T-helper 1 cell (primary cell): ENCODE measurements at regions not wholly inside any gene's neighbourhood (a gene's known extent, or its start where the extent isn't known, plus 50 kb on each side); places are given as distances from the start of the nearest gene placed in this dataset.

ENCODE experiments used
- DNase-seq, 5 donors: peaks; one replicate each; pipeline ENCODE4 v3.0.0-alpha.2; 2012 to 2020

DNA sequence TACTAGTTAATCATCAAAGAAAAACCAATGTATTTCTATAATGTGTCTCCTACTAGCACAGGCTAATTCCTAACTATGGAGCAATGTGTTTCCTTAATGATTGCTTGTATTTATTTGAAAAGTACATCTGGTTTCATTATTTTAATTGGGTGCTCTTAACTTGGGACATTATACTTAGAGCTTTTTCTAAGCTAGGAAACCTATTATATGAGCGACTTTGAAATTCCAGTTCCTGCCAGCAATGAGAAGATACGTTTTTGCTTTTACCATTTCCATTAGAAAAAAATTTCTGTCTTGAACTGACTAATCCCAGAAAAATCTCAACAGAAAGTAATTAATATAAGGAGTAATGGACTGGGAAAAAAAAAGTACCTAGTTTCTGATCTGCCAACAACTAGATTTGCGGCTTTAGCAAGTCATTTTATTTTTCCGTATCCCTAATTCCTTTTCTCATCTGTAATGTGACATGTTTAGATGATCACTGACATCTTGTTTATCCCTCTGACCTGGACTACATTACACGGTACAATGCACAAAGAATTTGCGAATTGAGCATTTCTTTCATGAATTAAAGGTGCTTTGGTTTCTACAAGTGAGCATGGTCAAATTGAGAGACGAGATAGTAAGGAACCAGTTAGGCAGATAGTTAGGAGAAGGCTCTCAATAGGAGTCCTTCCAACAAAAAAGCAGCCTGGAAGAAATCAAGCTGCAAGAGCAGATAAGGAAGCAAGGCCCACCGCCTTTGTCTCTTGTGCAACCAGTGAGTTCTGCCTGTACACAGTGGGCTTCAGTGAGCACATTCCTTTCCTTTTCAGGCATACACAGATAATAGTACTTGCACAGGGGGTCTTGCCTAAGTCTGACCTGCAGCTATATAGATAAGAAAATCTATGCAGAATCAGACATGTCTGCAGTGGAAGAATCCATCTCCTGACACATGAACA, 1765.0 kb upstream of the FLRT2 start:
- no peak for DNase-seq

DNA sequence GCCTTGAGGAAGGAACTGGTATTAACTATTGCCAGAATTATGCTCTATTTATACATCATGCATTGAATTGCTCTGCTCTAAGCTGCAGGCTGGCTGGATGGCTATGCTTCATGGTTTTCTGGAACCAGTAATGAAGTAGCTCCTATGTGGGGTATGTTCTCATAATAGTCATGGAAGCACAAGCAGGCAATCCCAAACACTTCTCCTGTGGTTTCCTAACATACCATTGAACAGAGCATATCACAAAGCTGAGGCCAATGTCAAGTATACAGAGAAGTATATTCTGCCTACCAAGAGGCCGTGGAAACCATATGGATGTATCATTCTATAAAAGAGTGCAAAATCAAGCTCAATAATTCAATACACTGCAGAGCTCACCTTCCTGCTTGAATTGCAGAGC, 1752.4 kb upstream of the FLRT2 start:
- DNase-seq = no peak

DNA sequence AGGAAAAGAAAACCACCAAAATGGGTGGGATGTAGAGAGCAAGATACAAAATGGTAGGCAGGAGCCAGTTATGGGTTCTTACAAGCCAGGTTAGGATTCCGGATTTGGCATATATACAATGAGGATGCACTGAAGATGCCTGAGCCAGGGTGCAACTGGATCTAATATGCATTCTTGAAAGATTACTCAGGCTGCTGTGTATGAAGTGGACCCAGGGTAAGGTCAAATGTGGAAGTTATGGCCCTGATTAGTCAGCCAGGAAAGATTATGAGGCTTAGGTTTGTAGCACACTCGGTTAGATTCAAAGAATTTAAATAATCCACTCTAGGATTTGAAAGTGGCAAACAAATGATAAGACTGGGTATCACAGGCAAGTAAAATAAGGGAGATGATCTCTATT, 1750.7 kb upstream of the FLRT2 start:
- DNase-seq = no peak

DNA sequence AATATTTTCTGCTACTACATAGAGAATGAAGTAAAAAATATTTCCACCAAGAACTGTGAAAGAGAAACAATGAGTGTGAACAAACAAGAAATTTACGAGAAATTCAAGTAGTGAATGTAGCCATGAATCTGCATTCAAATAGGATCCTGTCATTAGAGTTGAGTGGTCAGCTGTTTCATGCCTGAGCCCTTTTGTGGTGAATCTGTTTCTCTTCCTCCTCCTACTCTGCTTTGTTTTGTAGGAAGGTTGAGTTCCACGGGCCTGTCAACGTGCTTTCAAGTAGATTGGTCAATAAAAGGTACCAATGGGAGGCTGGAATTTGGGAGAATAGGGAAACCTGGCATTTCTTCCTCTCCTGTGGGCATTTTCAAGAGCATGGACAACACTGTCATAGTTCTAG, 1749.6 kb upstream of the FLRT2 start:
- DNase-seq = no peak

DNA sequence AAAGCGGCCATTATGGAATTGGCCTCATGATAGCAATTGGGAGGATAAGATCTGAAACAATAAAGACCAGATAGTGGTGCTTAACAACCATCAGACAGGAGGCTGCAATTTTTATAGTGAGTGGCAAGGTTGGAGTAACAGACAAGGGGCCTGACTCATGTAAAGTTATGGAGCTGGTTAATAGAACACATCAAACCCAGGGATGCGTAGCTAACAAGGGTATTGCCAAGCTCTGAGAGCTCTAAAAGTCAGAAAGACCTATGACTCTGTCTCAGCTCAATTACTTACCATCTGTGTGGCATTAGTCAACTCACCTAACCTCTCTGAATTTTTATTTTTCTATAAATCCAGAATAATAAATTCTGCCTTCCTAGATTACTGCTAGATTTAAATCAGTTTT, 1731.5 kb upstream of the FLRT2 start:
- no peak for DNase-seq

DNA sequence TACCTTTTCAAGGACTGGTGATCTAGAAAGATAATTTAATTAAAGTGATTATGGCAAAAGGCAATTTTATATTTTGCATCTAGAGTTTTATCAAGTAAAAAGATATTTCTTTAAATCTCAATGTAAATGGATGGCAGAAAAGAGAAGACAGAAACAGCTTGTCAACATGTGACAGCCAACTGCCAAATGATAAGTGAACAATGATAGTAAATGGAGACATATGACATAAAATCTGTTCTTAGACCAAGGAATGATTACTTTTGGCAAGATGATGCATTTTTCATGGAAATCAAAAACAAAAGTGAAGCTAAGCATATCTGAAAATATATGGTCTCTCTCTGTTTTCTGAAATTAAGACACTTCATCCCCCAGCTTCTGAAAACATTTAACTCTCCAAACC, 1730.7 kb upstream of the FLRT2 start:
- DNase-seq = no peak

DNA sequence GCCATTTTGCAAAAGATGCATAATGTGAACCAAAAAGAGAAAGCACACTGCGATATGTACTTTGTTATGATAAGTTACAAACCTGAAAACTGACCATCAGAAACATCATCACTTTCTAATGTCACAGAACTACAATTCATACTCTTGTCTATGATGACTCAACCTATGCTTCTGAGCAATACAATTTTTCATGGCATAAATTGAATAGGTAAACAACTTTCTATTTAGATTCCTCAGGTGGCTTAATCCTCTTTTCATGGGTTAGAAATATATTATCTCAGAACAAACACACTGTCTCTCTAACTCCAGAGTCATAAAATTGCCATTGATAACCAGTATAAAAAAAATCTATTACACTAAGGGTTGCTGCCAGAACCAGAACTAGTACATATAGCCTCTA, 1715.0 kb upstream of the FLRT2 start:
- DNase-seq = no peak

DNA sequence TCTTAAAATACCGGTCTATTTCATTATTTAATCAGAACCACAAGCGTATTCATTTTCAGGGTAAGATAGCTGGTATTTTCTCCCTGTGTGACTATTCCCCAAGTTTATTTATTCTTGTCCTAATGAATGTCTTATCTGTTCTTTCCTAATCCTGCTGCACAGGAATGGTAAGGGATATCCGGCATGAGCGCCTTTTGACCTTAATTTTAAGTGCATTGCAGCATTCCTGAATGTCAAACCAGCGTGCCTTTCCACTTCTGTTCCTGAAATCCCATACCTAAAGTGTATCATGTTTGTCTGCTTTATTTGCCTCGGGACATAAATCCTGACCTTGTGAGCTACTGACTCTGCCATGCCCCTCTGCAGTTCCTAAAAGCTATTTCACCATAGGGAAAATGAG, 1713.2 kb upstream of the FLRT2 start:
- DNase-seq = no peak

DNA sequence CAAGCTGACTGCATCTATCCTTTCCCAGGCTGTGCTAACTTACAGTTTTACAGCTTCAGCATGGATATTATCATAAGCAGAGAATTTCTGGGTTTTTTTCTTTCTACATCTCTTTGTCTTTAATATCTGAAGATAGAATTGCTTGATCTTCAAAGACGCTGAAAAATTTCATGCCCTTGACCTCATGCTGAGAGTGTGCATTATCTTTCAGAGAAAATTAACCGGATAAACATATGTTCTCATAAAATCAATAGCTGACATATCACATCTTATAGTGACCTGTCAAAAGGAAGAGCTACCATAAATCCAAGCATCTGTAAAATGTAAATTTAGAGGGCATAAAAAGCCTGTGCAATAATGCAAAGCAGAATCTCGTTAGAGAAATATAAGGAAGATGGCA, 1704.1 kb upstream of the FLRT2 start:
- no peak for DNase-seq

DNA sequence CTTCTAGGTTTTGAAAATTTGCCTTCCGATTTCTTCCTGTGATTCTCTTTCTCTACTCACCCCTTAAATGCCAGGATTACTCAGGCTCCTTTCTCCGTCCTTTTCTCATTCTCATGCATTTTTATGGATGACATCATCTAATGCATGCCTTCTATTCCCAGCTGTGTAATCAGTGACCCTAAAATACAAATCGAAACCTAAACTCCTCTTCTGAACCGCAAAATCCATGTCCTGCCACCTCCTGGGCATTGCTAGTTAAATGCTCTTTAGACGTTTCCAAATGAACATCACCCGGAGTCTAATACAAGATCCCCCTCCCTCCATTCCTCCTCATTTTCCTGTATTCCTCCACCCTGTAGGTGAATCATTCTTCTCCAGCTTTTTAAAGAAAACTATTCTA, 1703.1 kb upstream of the FLRT2 start:
- DNase-seq = no peak

DNA sequence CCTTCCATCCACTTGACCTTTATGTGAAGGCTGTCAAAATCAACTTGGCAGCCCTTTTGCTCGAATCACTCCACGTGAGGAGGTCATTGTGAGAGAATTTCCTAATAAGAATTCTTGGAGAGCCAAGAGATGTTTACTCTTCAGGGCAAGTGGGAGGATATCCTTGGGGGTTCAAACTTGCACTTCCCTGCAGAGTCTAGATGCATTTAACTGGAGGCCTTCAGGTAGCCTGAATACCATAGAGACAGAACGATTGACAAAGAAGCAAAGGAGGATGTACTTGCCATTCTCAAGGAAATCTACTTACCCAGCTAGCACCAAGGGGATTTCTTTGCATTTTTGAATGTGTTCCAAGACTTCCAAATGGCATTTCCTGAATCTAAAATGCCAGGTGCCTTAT, 1702.6 kb upstream of the FLRT2 start:
- DNase-seq = no peak

DNA sequence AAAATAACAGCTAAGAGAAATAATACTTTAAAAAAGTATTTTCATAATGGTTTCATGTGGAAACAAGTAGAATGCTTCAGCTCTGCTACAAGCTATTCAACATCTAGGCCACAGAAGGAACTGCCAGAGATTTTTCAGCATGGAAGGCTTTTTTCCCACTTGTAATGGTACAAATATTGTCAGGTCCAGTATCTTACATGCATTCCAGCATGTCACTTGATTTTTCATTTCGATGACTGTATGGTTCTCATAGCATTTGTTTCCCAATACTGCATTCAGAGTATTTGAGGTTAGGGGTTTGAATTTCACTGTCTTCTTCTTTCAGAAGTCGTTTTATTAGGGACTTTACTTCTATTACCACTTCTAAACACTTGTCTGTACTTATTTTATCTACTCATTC, 1701.5 kb upstream of the FLRT2 start:
- no peak for DNase-seq

DNA sequence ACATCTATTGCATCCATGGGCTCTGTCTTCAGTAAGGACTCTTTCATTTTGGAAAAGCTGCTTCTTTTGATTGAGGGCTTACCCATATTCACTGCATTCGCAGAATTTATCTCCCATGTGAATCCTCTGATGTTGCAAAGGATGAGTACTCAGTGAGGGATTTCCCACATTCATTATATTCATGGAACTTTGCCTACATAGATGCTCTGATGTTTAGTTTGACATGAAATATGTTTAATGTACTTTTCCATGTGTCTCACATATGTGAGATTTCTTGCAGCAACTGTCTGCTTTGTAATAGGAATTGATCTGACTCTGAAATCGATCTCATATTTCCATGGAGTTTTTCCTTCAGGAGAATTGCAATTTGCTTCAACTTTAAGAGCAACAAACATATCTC, 1699.6 kb upstream of the FLRT2 start:
- no peak for DNase-seq

DNA sequence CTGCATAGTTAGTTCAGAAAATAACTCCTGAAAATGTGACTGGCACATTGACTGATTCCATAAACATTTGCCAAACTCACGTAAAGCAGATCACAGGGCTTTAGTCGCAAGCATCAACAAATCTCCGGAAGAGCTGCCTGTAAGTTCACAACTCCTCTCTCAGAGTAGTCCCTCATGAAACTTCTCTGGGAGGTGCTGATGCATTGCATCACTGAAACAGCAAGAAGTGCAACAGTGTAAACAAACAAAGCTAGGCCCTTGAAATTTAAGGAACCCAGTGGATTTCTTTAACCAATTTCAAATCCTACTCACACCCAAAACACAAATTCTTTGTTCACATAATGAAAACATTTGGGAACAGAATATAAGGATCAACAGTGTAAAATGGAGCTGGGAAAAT, 1691.7 kb upstream of the FLRT2 start:
- no peak for DNase-seq

DNA sequence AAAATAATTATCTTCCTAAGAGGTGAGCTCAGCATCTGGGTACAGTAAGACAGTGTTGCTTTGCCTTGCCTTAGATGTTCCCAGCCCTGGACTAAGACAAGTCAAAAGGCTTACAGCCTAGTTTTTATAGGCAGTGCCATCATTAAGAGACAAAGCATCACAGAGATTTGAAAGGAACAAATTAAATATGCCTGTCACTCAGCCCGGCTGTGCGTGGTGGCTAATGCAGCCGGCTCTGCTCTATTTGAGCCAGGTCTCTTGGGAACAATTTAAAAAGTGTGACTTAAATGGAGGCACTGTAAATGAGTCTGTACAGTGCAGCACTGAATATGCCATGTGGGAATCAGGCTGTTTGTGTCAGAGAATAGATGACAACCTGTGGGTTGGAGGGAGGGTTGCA, 1687.4 kb upstream of the FLRT2 start:
- no peak for DNase-seq

DNA sequence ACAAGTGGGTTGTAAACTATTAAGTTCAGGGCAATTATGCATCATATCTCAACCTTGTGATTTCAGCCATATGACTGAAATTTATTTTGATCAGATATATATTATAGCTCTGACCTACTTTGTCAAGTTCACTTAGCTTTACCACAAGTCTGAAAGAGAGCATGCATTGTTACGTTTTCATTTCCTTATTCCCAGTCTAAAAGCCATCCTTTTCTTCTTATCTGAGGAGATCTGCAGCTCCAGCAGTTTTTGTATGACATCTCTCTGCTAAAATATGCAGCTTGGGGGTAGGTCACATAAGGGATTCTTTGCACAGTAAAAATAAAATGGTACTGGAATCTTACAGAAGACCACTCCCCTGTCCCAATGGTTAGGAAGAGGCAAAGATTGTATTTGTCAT, 1682.8 kb upstream of the FLRT2 start:
- DNase-seq = no peak

DNA sequence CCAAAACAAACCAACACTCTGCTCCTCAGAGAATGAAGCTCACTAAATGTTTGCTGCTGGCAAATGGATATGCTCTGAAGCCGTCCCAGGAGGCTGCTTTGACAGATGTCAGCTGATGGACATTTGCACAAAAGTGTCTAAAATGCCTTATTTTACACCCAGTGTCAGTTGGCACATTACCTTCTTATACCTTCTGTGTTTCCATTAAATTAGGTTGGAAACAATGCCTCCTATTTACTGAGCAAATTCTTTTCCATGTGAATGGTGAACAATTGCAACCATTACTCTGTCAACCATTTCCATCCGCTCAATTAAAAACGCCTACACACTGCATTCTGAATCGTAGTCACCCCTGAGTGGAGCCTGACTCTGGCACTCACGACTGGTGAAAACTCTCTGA, 1679.9 kb upstream of the FLRT2 start:
- no peak for DNase-seq

DNA sequence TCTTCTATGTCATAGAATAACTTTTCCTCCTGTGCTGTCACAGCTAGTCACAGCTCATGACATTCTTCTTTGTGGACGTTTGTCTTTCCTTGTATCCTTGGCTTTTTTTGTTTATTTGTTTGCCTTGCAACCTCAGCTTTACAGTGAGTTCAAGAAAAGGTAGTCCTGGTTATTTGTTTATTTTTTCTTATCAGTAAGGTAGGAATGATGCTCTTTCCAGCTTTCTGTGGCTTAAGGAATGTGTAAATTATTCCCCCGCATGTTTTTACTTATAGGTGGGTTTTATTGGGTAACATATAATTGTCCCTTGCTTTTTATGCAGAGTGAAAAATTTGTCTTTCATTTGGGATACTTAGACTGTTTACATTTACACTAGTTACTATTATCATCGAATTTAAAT, 1673.6 kb upstream of the FLRT2 start:
- no peak for DNase-seq

DNA sequence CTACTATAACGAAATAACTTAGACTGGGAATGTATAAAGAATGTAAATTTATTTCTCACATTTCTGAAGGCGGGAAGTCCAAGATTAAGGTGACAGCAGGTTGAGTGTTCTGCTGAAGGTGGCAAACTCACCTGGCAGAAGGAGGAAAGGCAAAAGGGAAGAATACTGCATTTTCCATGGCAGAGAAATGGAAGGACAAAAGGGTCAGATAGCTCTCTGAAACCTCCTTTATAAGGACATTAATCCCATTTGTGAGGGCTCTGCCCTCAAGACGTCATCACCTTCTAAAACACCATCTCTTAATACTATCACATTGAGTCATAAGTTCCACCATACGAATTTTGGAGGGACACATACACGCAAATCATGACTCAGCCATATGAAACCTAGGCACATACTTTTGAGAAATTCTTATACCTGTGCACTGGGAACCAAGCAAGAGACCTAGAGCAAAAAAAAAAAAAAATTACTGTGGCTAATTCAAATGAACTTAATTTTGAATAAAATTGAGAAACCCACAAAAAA, 1669.3 kb upstream of the FLRT2 start:
- no peak for DNase-seq

DNA sequence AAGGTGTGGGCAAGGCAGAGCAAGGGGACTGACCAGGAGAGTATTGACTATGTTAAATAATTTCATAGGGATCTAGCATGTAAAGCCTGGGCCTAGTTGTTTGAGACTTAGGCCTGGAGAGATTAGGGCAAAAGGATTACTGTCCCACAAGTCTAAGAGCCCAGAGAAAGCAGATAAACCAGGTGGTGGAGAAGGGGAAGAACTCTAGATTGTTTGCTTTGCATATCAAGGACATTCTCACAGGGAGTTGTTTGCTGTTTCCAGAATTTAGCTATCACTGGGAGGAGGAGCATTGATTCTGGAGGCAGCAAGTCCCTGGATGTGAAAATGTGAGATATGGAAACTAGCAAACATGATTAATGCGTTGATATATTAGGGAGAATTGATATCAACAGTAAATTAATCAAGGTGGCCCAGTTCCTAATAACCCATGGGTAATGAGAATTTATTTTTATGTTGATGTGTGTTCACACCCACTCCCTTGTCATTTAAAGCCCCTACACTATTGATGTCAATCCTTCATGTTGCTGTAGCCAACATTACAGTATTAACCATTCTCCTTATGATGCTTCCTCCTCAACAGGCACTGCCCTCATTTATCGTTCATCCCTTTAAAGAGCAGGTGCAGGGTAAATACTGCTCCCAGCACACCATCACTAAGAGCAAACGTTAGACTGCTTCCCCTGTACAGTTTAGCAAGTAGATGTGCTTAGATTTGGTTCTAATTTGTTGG, 1666.7 kb upstream of the FLRT2 start:
- no peak for DNase-seq

DNA sequence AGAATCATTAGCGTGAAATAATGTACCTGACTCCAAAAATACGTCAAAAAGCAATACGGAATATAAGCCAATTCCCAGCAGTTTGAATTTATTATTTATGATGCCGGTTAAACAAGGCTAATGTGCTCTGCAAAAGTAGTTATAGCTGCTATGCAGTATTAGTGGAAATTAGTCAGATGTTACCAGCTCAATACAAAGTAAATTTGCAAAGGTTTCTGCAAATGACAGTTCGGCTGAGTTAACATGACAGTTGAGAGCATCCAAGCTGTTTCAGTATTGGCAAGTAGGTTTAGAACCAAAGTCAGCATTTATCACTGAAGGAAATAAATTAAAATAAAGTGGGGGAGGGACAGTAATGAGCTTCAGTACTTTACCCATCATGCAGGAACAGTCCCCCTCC, 1665.8 kb upstream of the FLRT2 start:
- DNase-seq = no peak

DNA sequence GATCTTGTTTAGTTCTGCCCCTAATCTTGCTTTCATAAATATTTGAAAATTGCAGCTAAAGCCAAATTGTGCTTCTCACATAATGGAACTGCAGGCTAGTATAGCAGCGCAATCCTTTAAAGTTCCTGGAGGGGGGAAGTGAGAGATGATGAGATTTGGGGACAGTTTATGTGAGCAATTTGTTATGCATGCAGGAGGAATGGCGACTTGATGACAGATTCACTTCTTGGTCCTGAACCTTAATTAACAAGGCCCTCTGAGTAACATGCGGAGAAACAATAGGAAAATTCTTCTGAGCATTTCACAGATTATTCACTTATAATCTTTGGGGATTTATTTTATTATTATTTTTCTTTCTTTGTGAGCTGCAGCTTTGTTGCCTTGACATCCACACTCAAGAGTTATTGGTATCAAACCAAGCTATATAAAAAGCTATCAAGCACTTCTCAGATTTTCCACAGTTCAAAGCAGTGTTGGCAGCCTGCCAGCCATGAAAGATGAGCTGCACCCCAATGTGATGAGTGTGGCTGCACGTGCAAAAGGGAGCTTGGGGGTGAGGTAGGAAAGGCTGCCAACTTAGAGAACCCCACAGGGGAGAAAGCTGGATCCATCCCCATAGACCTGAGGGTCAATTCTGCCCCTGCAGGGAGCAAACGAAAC, 1662.2 kb upstream of the FLRT2 start:
- no peak for DNase-seq

DNA sequence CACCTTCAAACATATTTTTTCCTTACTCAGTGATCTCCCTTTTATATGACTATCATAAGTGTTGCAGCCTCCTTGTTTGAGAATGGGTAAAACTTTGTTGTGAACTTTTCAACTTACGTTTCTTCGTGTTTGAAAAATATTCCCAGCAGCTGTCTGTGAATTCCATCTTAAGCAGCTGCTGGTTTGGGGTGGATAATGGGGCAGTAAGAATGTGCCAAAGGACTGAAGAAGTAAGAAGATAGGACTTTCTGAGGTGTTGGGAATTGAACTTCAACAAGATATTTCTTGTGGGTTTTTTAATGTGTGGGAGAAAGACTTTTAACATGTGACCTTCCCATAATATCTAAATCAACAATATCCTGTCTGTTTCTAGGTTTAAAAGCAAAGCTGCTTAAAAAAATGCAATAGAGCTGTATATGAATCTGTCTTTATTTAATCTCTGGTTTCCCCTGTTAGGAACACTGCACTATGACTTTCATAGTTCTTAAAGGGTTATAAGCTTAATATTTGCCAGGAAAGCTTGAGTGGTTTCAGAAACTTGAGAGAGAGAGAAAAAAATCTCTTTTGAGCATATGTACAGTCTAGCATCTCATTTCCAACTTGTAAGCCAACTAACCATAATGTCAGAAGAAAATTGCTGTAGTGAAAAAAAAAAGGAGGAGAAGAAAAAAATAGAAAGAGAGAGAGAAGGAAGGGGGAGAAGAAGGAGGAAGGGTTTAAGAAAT, 1659.2 kb upstream of the FLRT2 start:
- no peak for DNase-seq
